Stimulated activated CD4-positive, alpha-beta T cell treated with anti-CD3 and anti-CD28 coated beads, Interleukin-2, amount 100 ng/mL, for 4 hours (primary cell): ENCODE measurements at regions not wholly inside any gene's neighbourhood (a gene's known extent, or its start where the extent isn't known, plus 50 kb on each side); places are given as distances from the start of the nearest gene placed in this dataset.
"Not testable (repeated sequence)": the region's sequence is repeated elsewhere in the genome, so short reads cannot be mapped to it uniquely, and the experiment has no call there.

Experiments used
- DNase-seq: peaks from one replicate; pipeline ENCODE4 v3.0.0-alpha.2; 2020; ENCODE audit warnings: low read depth

GRCh38 chrX:43375136-43375535 lies 281.0 kb upstream of the MAOA start:
- no peak for DNase-seq

- no peak for DNase-seq
Measured at GRCh38 chrX:43380704-43381103, 275.4 kb upstream of the MAOA start.

- no peak for DNase-seq
Measured at GRCh38 chrX:43386875-43387274, 269.2 kb upstream of the MAOA start.

- no peak for DNase-seq
Measured at GRCh38 chrX:43405191-43405590, 250.9 kb upstream of the MAOA start.

GRCh38 chrX:43423876-43424275 lies 232.2 kb upstream of the MAOA start:
- DNase-seq, result no peak

DNA sequence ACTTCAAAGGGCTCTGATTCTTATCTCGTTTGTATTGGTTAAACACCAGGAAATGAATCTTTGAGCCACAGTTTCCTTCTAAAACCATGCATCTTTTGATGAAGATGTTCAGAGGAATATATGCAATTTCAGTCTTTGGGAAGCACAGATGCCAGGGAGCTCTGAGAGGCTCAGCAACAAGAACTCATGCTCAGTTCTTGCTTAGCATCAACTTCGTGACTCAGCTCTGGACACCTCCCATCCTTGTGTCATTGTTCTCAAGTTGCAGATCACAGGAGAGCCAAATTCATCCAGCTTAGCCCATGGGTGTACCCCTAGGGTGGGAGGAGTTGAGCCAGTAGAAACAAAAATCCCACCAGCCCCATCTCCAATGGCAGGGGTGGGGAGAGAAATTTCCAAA lies 219.6 kb upstream of the MAOA start:
- no peak for DNase-seq

GRCh38 chrX:43446752-43447151 lies 209.3 kb upstream of the MAOA start:
- no peak for DNase-seq

GRCh38 chrX:43448688-43449087 lies 207.4 kb upstream of the MAOA start:
- DNase-seq, result no peak

DNA sequence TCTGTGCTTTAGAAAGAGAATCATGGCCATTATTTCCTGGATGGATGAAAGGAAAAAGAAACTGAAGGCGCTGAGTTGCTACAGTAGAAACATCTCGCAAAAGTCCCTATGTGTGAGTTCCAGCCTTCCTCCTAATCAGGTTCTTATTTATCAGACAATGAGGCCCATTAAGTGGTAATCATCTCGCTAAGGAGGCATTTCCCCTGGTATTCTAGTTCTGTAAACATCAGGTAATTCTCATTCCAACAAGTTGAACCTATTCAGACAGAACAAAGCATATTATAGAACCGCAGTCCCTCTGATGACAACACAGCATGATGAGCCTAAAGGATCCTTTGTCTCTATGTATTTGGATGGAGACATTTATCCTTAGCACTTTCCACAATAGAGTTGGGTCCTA lies 205.7 kb upstream of the MAOA start:
- DNase-seq, result no peak

GRCh38 chrX:43451976-43452686 lies 204.0 kb upstream of the MAOA start:
- not testable (repeated sequence) for DNase-seq

- no peak for DNase-seq
Measured at GRCh38 chrX:43456063-43456462, 200.0 kb upstream of the MAOA start.

DNA sequence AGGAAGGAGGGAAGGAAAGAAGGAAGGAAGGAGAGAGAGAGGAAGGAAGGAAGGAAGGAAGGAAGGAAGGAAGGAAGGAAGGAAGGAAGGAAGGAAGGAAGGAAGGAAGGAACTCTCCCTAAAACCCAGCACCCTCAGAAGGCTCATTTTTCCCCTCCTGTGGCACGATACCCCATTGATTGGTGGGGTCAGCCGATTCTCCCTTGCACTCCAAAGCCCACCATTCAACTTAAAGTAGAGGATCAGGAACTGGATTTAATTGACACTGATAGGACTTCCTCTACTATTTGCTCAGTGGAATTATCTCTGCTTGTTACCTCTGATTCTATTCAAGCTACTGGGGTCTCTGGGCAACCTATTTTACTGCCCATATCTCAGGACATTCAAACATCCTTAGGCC lies 199.2 kb upstream of the MAOA start:
- no peak for DNase-seq

DNA sequence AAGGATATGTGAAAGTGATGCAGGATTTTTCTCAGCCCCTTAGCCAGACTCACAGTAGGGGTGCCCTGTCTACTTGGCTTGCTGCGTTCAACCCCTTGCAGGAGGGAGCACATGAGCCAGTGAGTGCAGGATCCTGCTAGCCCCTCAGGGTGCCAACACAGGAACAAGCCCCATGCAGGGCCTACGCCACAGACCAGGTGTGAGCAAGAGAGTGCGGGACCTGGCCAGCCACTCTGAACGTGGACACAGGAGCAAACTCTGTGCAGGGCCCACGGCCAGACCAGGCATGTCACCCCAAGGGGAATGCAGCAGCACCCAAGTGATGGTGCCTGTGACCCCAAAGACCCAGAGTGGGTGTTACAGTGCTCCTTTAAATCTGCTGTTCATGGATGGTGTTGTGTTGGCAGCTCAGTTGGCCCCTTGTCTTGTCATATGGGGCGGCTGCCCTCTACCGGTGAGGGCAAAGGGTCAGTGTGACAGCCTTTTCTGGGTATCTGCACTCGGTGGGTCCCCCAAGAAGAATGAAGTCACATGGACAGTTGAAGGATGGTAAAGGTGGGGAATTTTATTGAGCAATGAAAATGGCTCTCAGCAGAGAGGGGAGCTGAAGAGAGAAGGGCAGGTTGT lies 188.4 kb upstream of the MAOA start:
- DNase-seq, result no peak

GRCh38 chrX:43469391-43470054 lies 186.6 kb upstream of the MAOA start:
- DNase-seq, result no peak

DNA sequence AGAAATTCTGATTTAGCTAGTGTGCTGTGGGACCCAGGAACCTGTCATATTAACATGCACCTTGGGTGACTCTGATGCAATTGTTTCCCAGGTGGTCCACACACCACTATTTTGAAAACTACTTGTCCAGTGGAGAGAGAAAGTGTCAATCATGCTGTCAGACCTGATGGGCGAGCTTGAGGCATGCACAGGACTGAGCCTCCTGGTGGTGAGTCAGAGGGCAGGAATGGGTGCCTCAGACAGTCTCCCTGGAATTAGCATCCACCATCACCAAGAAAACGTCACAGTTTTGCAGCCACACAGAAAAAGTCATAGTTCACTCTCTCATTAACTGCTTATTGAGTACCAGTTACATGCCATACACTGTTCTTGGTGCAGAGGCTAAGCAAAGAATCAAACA lies 181.8 kb upstream of the MAOA start:
- DNase-seq, result no peak

DNA sequence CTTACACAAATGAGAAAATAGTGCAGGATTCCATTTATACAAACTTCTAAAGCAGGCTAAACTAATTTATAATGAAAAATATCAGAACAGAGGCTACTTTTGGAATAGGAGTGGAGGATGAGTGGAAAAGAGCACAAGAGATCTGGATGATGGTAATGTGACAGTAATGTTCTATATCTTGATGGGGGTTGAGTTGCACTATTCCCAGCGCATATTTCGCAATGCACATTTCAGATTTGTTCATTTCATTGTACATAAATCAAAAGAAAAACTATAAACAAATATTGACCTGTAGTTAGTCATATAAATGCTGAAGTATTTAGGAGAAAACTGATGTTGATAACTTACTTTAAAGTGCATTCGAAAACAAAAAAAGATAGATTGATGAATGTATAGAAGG lies 177.0 kb upstream of the MAOA start:
- no peak for DNase-seq

- DNase-seq, result no peak
Measured at GRCh38 chrX:43479850-43480249, 176.2 kb upstream of the MAOA start.

GRCh38 chrX:43481576-43481975 lies 174.5 kb upstream of the MAOA start:
- no peak for DNase-seq

- DNase-seq, result no peak
Measured at GRCh38 chrX:43493756-43494155, 162.3 kb upstream of the MAOA start.

DNA sequence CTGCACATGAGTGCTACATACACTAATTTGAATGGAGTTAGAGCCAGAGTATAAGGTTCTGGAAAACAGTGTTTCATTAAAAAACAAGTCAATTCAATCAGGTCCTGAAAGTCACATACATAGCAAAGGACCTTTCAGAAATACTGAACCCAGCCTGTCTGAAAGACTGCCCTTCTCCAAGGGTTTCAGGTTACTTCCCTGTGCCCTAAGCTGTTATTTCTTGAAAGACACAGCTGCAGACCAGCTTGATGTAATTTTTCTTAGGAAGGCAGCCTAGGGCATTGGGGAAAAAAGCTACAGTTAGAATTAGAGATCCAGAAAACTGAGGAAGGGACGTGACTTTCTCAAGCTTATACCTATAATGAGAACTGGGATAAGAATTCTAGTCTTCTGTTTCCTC lies 155.9 kb upstream of the MAOA start:
- no peak for DNase-seq

DNA sequence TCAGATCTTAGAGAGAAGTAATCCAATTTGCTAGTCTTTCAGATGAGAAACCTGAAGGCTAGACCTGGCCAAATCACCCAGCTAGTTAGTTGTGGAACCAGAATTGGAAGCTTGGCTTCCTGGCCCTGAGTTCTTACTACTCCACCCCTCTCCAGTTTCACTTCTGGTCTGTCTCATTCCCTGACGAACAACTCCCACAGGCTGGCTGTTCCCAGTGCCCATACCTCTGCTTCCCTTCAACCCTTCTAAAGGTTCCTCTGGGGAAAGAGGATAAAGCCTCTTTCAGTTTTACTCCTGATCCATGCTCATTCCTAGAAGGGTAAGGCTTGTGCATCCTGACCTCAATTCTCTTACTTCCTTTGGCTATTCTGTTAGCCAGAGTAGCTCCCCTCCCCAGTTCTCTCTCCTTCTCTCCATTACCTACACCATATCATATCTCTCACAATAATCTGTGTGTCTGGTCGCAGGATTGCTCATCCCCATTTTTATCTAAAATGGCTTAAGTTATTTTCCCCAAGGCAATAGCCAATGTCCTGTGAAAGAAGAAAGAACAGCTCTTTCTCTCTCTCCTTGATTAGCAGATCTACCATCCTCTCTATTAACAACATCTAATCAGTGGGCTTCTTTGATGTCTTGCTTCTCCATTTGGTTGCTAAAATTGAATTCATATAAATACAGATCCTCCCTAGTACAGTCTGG lies 155.0 kb upstream of the MAOA start:
- DNase-seq, result no peak

DNA sequence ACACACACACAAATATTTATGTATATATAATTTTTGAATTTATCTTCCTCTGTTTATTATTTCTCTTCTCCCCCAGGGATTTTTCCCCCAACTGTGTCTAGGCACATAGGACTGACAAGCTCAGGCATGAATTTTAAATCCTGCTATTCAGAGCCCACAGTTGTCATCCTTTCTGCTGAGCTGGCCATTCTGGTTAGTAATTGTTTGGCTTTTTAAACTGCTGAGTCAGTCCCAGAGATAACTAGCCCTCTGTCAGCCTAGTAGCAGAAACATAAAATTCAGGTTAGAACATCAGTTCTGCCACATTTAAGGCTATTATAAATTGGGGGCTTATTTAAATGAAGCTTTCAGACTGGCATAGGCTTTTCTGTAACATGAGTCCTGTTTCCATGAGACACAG lies 151.7 kb upstream of the MAOA start:
- no peak for DNase-seq

- DNase-seq, result no peak
Measured at GRCh38 chrX:43505769-43506168, 150.3 kb upstream of the MAOA start.
